Muscle of leg (tissue), 3 donors: ENCODE measurements at regions not wholly inside any gene's neighbourhood (a gene's known extent, or its start where the extent isn't known, plus 50 kb on each side); places are given as distances from the start of the nearest gene placed in this dataset.

Experiments
- DNase-seq: peaks from one replicate; pipeline ENCODE4 v3.0.0; 2013
- H3K27ac ChIP-seq: one replicate; pipeline ENCODE4 v1.5.1; 2013; ENCODE audit warnings: mild to moderate bottlenecking, low read length, control low read depth
- H3K27me3 ChIP-seq: one replicate; pipeline ENCODE4 v1.6.1; 2013; ENCODE audit warnings: low read length; ENCODE audit not compliant: control insufficient read depth, insufficient read depth
- H3K36me3 ChIP-seq: one replicate; pipeline ENCODE4 v1.6.1; 2013; ENCODE audit warnings: low read length; ENCODE audit not compliant: control insufficient read depth, insufficient read depth
- H3K4me1 ChIP-seq: one replicate; pipeline ENCODE4 v1.6.1; 2013; ENCODE audit warnings: low read length; ENCODE audit not compliant: control insufficient read depth, insufficient read depth
- H3K4me3 ChIP-seq: one replicate; pipeline ENCODE4 v1.5.1; 2013; ENCODE audit warnings: low read length, control low read depth
- H3K9me3 ChIP-seq: replicated peaks from 2 replicates; pipeline ENCODE4 v1.6.1; 2013; ENCODE audit warnings: low read depth, low read length; ENCODE audit not compliant: control insufficient read depth
- WGBS: methylation state at CpG from one replicate; pipeline ENCODE4 v1.1.5; 2013; ENCODE audit warnings: missing lambda C conversion rate; ENCODE audit not compliant: insufficient coverage; 5-methylcytosine and 5-hydroxymethylcytosine counted together

DNA sequence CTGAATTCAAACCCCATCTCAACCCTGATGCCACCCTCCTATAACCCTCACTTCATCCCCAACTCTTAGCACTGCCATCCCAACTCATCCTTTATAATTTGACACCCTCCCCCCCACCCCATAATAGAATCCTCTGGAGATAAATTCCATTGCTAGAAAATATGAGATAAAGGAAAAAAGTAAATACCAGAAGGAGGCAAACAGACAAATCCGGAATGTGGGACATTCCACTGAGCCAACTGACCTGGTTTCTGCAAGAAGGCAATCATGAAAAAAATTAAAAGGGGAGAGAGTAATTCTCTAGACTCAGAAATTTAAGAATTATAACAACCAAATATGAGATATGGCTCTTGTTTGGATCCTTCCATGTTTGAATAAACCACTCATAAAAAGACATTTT lies 132.4 kb downstream of the CYP26B1 start:
- no peaks in the 10 kb centered on the region for H3K4me1 ChIP-seq
- DNase-seq: no peak

DNA sequence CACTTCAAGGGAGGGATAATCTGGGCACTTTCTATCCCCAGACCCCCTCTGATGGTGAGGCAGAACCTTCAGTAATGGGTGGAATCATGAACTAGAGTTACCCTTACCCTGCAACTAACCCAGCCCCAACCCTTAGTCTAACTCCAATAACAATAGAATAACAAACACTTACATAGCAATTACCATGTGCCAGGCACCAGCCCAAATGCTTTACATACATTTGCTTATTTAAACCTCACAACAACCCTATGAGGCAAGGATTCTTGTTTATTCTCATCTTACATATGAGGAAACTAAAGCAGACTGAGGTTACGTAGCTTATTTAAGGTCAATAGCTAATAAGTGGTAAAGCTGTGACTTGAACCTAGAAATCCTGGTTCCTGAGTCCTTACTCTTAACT lies 132.8 kb downstream of the CYP26B1 start:
- Histone ChIP-seq H3K4me1 (no peaks in the 10 kb centered on the region), H3K4me3 (no peak overlapping the region), H3K36me3 (no peaks in the 10 kb centered on the region), H3K27ac (no peak overlapping the region), H3K9me3 (no peaks in the 10 kb centered on the region), H3K27me3 (peaks cover 5% of the 10 kb centered on the region)
- no CpG with 5 or more reads among the region's 1 CpG for WGBS
- no peak for DNase-seq

More for the DNA sequence above, 132.4 kb downstream of the CYP26B1 start:
- no peak overlapping the region for H3K4me3 ChIP-seq
- no peaks in the 10 kb centered on the region for H3K9me3 ChIP-seq
- H3K27ac ChIP-seq: no peak overlapping the region
- H3K36me3 ChIP-seq: no peaks in the 10 kb centered on the region
- H3K27me3 ChIP-seq: peaks cover 4% of the 10 kb centered on the region
- WGBS: no CpG with 5 or more reads among the region's 1 CpG

DNA sequence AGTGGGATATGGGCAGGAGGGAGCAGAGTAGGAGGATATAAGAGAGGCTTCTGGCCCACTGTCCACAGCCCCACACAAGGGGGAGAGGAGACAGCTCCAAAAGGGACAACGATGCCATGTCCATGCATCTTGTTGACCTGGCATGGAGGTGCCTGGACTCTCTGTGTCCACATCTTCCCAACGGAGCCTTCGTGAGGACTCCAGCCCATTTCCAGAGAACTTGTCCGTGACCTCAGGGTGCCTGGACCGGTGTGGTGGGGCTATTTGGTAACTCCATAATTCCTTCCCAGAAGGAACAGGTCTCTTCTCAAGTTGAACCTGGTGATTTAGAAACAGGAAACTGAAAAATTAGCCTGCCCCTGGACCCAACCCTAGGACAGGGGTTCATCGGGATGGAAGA lies 133.9 kb downstream of the CYP26B1 start:
- Histone ChIP-seq H3K9me3 (no peaks in the 10 kb centered on the region), H3K4me3 (no peak overlapping the region)
- 93% methylated on average over 3 of the region's 6 CpGs for WGBS

DNA sequence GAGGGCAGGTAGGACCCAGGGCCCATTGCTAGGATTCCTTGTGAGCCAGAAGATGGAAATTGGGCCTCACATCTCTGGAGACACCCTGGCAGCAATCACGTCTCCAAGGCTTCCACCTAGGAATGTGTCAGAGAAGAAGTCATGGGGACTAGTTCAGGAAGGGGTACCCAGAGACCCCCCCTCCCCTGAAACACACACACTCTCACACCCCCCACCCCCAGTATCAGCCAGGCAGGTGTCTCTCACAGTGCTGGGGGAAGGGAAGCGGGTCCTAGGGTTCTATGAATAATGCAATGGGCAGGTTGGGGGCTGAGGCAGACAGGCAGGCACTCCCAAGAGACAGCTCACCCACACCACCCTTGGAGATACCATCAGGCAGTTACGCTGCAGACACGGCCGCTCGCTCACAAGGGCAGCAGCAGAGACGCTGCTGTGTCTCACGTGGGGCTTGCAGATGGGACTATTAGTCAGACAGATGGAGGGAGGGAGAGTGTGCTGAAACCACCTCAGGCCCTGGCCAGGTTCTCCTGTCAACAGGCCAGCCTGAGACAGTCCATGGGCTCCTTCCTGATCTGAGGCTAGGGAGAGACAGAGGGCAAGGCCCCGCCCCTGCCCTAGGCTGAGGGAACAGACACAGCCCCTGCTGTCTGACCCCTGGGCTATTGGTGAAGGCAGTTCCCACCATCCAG lies 134.6 kb downstream of the CYP26B1 start:
- H3K36me3 ChIP-seq: no peaks in the 10 kb centered on the region
- H3K9me3 ChIP-seq: no peaks in the 10 kb centered on the region
- no peak overlapping the region for H3K4me3 ChIP-seq
- WGBS: 63% methylated on average over 3 of the region's 9 CpGs
- no peak for DNase-seq
- peaks cover 5% of the 10 kb centered on the region for H3K27me3 ChIP-seq
- H3K27ac ChIP-seq: no peak overlapping the region
- no peaks in the 10 kb centered on the region for H3K4me1 ChIP-seq

More for the DNA sequence above, 133.9 kb downstream of the CYP26B1 start:
- Histone ChIP-seq H3K27ac (no peak overlapping the region), H3K27me3 (peaks cover 5% of the 10 kb centered on the region), H3K36me3 (no peaks in the 10 kb centered on the region), H3K4me1 (no peaks in the 10 kb centered on the region)
- no peak for DNase-seq

DNA sequence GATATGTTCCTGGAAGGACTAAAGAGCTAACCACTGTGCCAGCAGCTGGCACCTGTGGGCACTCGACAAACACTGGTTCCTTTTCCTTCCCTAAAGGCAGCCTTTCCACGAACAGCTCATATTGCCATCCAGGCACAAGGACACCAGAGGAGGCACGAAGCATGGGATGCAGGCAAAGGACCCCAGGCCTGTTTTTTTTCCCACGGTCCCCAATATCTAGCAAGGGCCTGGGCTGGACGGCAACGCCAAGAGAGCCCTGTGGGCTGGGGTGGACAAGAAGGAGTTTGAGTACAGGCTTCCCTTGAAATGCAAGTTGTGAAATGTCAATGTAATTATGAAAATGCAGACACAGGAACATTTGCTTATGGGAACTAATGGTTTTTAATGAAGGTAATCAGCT lies 135.9 kb downstream of the CYP26B1 start:
- no peaks in the 10 kb centered on the region for H3K9me3 ChIP-seq
- H3K4me3 ChIP-seq: no peak overlapping the region
- H3K4me1 ChIP-seq: peaks cover 5% of the 10 kb centered on the region
- H3K27ac ChIP-seq: no peak overlapping the region
- H3K36me3 ChIP-seq: no peaks in the 10 kb centered on the region
- peaks cover 5% of the 10 kb centered on the region for H3K27me3 ChIP-seq
- WGBS: 86% methylated on average over 1 of the region's 6 CpGs
- DNase-seq: no peak

DNA sequence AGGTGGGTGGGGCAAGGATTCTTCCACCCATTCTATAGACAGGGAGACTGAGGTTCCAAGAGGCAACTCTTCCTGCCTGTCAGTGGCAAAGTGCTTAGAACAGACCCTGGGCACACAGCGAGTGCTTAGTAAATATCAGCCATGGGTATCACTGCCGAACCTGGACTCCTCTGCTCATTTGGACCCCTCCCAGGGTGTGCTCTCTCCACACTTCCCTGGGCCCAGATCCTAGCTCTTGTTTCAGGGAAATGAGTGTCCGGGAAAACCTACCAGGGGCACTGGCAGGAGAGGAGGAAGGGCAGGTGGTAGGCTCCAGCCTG lies 136.3 kb downstream of the CYP26B1 start:
- Histone ChIP-seq H3K9me3 (no peaks in the 10 kb centered on the region), H3K4me3 (no peak overlapping the region), H3K36me3 (no peaks in the 10 kb centered on the region), H3K27ac (no peak overlapping the region), H3K27me3 (peaks cover 5% of the 10 kb centered on the region), H3K4me1 (peaks cover 5% of the 10 kb centered on the region)
- WGBS: no CpG with 5 or more reads among the region's 3 CpGs
- no peak for DNase-seq

DNA sequence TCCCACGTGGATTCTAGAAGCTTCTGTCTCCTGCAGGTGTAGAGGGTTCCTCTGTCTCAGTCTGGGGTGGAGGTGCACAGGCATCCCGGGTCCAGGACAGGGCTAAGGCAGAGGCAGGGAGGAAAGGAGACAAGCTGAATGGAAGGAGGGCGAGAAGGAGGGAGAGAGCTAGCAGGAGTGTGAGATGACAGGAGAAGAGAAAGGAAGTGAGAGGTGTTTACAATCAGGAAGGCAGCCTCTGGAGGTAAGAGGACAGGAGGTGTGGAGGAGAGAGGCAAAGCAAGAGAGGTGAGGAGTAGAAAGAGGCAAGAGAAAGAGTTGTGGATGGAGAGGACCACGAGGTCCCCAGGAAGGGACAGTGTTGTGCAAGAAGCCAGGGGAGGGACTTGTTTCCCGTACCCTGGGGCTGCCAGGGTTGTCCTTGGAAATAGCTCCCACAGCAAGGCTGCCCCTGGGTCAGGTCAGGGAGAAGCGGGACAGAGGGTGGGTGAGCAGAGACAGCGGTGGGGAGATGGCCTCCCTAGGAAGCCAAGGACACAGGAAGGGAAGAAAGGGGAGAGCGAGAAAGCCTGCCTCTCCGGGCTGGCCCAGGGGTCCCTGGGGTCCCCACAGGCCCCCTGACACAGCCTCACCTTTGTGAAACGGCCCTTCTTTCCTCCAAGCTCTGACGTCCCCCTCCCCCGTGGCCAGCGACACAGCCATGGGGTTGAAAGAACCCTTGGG lies 136.9 kb downstream of the CYP26B1 start:
- no peak for DNase-seq
- no peaks in the 10 kb centered on the region for H3K36me3 ChIP-seq
- H3K27ac ChIP-seq: no peak overlapping the region
- WGBS: 70% methylated on average over 4 of the region's 13 CpGs
- H3K4me3 ChIP-seq: no peak overlapping the region
- H3K4me1 ChIP-seq: peaks cover 5% of the 10 kb centered on the region
- H3K9me3 ChIP-seq: no peaks in the 10 kb centered on the region
- H3K27me3 ChIP-seq: peaks cover 5% of the 10 kb centered on the region

DNA sequence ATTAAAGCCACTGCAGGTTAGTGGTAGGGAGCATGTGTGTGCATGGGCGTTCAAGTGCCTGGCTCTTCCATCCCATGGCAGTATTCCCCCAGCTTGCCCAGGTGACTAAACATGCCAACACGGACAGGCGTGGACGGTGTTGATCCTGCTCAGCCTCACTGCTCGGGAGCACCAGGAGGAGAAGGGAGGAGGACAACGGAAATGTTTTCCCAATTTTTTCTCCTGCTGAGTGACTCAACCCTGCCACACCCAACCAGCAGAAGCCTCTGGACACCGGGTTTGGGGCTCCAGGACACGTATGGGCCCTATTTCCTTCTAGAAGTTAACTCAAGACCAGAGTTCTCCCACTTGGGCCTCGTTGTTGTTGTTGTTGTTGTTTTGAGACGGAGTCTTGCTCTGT lies 139.1 kb downstream of the CYP26B1 start:
- Histone ChIP-seq H3K4me3 (no peak overlapping the region), H3K27me3 (peaks cover 5% of the 10 kb centered on the region)

DNA sequence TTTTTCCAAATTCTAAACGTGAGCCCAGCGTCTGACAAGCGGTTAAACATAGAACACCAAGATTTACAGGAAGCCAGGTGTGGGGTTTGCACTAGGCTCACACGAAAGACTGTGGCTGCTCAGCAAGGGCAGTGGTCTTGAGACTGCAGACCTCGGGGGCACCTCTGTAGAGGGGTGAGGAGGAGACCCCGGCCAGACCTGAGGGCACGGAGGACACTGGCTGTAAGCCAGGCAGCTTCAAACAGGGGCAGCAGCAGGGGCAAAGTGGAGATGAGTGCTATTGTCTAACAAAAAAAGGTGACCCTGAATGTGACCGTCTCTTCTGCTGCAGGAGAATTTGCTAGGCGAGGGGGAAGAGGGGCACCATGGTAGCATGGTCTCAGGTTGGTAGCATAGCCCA lies 140.3 kb downstream of the CYP26B1 start:
- peaks cover 5% of the 10 kb centered on the region for H3K4me1 ChIP-seq
- no peaks in the 10 kb centered on the region for H3K9me3 ChIP-seq
- no peak overlapping the region for H3K27ac ChIP-seq
- peaks cover 5% of the 10 kb centered on the region for H3K27me3 ChIP-seq
- no peaks in the 10 kb centered on the region for H3K36me3 ChIP-seq
- no peak overlapping the region for H3K4me3 ChIP-seq
- no peak for DNase-seq
- WGBS: 56% methylated on average over 9 of the region's 9 CpGs

More for the DNA sequence above, 139.1 kb downstream of the CYP26B1 start:
- H3K36me3 ChIP-seq: no peaks in the 10 kb centered on the region
- no peak for DNase-seq
- H3K4me1 ChIP-seq: peaks cover 5% of the 10 kb centered on the region
- H3K9me3 ChIP-seq: no peaks in the 10 kb centered on the region
- no CpG with 5 or more reads among the region's 10 CpGs for WGBS
- no peak overlapping the region for H3K27ac ChIP-seq

DNA sequence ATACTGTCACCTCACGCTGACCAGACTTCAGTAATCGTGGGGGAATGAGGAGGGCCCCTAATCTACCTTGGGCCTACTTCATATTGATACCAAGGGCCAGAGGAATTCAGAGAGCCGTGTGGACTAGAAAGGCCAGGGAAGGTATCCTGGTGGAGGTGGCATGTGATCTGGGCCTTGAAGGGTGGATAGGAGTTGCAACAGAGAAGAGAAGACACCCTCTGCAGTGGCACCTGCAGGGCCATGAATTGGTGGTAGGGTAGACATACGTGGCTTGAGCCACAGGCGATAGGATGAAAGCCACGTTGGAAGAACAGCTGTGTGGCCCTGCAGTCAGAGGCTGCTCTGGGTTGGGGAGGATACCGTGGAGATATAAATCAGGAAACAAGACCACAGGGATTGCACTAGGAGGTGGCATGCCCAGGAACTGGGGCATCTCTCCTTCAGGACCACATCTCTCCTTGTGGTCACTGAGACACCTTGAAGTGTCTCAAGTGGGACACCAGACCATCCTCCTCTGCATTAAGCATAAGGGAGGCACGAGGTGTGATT lies 141.4 kb downstream of the CYP26B1 start:
- H3K27me3 ChIP-seq: peaks cover 5% of the 10 kb centered on the region
- H3K4me3 ChIP-seq: no peak overlapping the region
- H3K36me3 ChIP-seq: no peaks in the 10 kb centered on the region
- no peaks in the 10 kb centered on the region for H3K9me3 ChIP-seq
- no peak overlapping the region for H3K27ac ChIP-seq
- no peak for DNase-seq
- peaks cover 5% of the 10 kb centered on the region for H3K4me1 ChIP-seq
- 76% methylated on average over 4 of the region's 8 CpGs for WGBS
